ENCODE measurements at regions not wholly inside any gene's neighbourhood (a gene's known extent, or its start where the extent isn't known, plus 50 kb on each side); places are given as distances from the start of the nearest gene placed in this dataset.
"Not testable (repeated sequence)": the region's sequence is repeated elsewhere in the genome, so short reads cannot be mapped to it uniquely, and the experiment has no call there.

- no peak for DNase-seq
Measured at GRCh38 chr19:30245401-30246039, 126.7 kb upstream of the ZNF536 start.

DNA sequence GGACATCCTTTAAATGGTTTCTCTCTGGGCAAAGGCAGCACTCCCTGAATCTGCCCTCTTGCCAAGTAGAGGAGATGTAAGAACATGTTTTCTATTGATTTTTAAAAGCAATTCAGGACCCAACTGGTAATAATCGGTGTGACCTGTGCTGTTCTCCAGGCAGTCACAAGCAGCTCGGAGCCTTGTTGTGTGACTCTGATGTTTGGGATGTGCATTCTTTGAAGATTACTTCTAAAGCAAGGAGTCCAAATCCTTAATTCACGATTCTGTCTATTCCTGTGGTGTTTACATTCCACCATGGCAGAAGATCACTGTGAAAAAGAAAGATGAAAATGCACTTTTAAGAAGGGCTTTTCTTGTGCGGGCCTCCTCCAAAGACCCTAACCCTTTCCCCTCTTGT lies 122.3 kb upstream of the ZNF536 start:
- no peak for DNase-seq

GRCh38 chr19:30252214-30252613 lies 120.0 kb upstream of the ZNF536 start:
- no peak for DNase-seq

GRCh38 chr19:30253581-30253996 lies 118.6 kb upstream of the ZNF536 start:
- DNase-seq = no peak

DNA sequence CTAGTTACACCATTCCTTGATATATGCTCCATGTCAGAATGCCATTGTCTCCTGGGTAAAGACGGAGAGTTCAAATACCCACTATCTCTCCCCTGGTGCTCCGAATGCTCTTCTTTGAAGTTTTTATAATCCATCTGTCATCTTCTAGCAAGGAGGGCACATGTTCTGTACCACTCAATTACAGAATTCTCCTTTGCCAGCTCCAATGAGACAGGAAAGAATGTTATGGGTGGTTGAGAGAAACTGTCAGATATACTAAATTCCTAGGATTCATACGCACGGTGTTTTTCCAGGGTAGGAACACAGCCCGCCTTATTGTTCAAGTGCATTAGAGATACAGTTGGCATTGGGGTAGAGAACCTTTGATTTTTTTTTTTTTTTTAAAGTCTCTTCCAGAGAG lies 118.0 kb upstream of the ZNF536 start:
- no peak for DNase-seq

- DNase-seq = no peak
Measured at GRCh38 chr19:30254789-30255188, 117.4 kb upstream of the ZNF536 start.

DNA sequence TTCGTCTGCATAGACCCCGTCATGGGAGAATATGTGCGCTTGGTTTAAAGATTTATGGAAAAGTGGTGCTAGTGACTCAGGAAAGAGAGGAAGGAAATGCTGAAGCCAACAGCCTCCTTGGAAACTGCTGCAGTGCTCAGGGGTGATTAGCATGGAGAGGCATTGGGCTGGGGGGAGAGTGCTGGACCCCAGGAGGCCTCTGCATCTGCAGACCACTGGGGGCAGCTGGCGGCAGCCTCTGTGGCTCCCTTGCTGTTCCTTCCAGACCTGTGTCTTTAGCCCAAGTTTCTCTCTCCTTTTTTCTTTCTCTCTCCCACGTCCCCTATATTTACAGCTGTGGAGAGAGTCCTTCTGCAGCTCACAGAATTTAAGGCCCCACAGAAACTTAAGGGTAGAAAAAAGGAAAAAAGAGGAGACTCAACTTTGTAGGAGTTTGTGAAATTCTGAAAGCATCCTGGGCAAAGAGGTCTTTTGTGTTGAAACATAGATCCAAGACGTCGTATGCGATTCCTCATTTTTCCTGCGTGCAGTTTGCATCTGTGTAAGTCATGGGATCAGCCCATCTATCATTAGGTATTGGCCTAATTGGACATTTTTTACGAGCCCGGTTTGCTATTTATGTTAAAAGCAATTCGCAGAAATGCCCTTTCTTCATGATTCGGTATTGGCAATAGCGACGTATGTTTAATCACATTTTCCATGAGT lies 116.2 kb upstream of the ZNF536 start:
- no peak for DNase-seq

GRCh38 chr19:30256496-30256850 lies 115.7 kb upstream of the ZNF536 start:
- no peak for DNase-seq

DNA sequence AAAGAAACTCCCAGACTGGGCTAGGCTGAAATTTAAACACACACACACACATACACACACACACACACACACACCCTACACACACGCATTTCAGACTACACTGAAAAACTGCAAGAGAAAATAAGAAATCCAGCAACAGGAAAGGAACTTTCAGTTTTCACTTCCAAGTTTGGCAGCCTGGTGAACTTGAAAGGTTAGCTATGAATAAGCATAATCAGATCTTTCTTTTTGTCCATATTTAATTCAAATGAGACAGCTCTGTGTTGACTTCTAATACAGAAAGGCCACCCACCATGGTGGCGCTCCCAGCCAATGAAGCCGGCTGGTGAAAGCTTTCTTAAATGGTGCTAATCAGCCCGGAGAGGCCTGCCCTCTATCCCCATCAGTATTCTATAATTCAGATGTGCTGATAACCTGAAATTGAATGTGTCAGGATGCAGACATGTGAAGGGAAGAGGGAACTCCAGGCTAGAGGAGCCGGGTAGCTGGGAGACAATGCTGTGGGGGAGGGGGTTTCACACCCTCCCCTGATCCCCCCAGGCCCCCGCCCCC lies 108.3 kb upstream of the ZNF536 start:
- no peak for DNase-seq

GRCh38 chr19:30265918-30266317 lies 106.3 kb upstream of the ZNF536 start:
- DNase-seq = not testable (repeated sequence)

DNA sequence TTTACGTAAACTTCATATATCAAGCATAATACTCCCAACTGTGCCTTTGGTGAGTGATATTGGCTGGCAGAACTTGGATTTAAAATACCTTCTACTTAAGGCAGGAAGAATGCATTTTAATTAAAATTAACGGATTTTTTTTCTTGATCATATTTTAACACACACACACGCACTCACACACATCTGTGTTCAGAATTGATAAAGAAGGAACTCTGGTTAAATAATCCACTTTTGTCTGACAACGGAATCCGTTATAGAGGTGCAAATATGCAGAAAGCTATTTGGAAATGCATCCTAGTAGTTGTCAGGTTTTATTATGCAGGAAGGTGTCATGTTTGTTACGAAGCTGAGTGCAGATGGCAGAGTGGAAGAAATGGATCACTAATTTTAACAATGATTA lies 105.5 kb upstream of the ZNF536 start:
- no peak for DNase-seq

DNA sequence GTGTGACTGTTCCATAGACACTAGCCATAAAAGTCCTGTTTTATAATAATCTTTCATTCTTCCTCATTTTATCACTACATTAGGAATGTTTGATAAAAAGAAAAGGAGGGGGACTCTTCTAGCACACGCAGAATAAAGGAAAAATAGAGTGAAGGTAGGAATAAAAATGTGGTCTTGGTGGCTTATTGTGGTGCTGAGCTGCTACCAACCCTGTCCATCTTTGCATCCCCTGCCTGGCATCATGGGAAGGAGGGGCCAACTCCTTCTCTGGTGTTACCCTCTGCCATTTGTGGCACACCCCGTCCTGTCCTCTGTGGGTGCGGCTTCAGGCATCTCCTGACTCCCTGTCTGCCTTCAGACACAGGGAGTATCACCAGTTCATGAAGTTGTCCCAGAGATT lies 104.9 kb upstream of the ZNF536 start:
- DNase-seq = no peak

- no peak for DNase-seq
Measured at GRCh38 chr19:30268601-30269000, 103.6 kb upstream of the ZNF536 start.

DNA sequence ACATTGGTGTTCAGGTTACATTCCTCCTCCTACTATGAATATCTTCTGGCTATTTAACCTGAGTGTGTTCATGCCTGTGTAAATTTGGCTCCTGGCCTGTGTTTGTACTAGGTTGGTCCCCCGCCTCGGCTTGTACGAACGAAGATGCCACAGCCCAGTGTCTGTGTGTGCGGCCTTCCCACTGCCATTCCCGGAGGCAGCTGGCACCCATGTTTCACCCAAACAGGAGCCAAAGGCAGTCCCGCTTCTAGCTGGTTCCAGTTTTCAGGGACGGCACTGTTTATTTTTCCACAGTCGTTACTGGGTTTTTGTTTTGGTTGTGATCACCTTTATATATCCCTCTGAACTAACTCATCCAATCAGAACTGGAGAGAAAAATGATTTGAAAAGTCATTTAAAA lies 102.5 kb upstream of the ZNF536 start:
- no peak for DNase-seq

- no peak for DNase-seq
Measured at GRCh38 chr19:30271816-30272215, 100.4 kb upstream of the ZNF536 start.

- no peak for DNase-seq
Measured at GRCh38 chr19:30272554-30272953, 99.6 kb upstream of the ZNF536 start.

DNA sequence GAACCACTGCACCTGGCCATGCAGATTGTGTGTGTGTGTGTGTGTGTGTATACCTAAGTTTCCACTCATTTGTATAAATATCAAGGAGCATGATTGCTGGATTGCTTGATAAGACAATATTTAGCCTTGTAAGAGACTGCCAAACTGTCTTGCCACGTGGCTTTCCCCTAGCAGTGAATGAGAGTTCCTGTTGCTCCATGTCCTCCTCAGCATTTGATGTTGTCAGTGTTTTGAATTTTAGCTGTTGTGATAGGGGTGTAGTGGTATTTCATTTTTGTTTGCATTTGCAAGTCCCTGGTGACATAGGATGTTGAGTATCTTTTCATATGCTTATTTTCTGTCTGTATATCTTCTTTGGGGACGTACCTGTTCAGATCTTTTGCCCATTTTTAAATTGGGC lies 99.0 kb upstream of the ZNF536 start:
- no peak for DNase-seq

- DNase-seq = no peak
Measured at GRCh38 chr19:30274987-30275386, 97.2 kb upstream of the ZNF536 start.

DNA sequence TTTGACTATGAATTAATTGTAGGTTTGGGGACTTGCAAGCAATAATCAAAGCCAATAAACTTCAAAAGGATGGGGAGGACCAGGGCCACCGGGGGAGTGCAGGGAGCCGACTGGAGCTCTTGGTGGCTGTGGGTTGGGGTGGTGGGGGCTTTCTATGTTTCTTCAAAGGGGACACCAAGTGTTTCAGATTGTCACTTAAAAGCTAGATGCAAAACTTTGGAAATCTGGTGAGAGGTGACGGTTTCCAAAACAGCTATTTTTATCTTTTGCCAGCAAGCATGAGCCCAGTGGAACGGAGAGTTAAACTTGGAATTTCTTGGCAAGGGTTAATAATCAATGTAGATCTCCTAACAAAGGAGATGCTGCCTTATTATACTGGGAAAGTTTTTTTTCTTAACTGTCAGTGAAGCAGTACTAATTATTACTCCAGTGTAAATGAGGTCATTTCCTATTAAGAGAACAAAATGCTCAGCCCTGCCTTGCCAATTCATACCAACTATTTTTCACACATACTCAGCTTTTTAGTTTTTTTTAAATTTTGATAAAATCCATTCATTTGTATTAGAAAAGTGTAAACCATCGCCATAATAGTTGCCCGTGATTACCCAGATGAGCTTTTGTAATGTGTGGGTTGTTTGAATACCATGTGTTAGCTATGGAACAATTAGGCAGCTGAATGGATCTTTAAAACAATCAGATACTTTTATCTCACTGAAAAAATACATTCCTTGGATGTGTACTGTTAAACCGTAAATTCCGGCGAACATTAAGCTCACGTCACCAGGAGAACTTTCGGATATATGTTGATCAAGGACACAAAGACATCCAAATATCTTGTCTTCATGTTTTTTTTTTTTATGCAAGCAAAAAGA lies 95.9 kb upstream of the ZNF536 start:
- no peak for DNase-seq

DNA sequence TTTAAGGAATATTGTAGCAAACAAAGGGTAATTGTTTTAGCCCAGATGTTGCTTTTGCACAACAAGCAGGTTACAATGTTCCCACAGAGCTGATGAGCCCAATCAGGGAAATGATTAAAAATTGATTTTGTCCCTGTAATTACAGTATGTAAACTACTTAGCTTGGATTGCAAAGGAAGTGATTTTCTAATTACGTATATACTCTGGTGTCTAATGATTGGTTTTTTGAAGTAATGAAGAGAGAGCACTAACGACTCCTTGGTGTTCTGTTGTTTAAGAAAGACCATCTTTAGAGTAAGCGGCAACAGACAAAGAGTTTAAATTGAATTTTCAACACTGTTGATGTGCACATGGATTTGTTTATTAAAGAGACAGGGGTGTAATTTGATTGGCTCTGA lies 95.3 kb upstream of the ZNF536 start:
- DNase-seq = no peak

- no peak for DNase-seq
Measured at GRCh38 chr19:30277941-30278881, 94.0 kb upstream of the ZNF536 start.

DNA sequence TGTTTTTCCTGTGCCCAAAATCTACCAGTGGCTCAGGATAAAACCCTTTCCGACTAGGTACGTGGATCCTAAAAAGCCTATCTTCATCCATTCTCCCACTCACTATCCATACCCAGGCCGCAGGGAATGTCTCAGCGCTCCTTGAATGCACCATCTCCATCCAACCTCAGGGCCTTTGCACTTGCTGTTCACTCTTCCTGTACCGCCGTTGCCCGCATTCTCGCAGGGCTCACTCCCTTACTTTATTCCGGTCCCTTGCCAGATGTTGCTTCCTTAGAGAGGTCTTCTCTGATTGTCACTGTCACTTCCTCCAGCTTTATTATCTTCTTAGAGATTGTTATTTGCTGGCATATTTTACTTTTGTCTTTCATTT lies 93.3 kb upstream of the ZNF536 start:
- no peak for DNase-seq

- DNase-seq = no peak
Measured at GRCh38 chr19:30280018-30280417, 92.2 kb upstream of the ZNF536 start.

Measured in suppressor macrophage treated with lipopolysaccharide for 4 hours (primary cell).